ENCODE measurements at regions not wholly inside any gene's neighbourhood (a gene's known extent, or its start where the extent isn't known, plus 50 kb on each side); places are given as distances from the start of the nearest gene placed in this dataset.

DNA sequence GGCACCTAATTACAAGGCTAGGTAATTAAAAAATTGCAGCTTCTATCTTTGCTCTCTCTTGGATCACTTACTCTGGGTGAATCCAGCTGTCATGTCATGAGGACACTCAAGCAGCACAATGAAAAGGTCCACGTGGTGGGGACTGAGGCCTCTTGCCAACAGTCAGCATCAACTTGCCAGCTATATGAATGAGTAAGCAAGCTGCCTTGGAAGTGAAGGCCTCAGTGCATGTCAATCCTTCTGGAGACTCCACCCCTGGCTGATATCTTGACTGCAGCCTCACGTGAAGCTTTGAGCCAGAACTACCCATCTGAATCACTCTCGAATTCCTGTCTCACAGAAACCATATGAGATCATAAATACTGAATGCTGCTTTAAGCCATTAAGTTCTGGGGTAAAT is 140.5 kb downstream of the SNX18 start:
- intact Hi-C loops (cut with micrococcal nuclease; ENCODE audit: unreplicated experiment): no loop called here
- Histone ChIP-seq H3K9me3 (ENCODE audit: low read length) (no peaks in the 10 kb centered on the region), H3K4me1 (ENCODE audit: insufficient read depth, low read length, poor library complexity, severe bottlenecking) (no peaks in the 10 kb centered on the region), H2AFZ (ENCODE audit: low read length) (no peak overlapping the region), H3K4me3 (ENCODE audit: low read depth, low read length, poor library complexity, severe bottlenecking) (no peak overlapping the region), H4K20me1 (ENCODE audit: insufficient read depth, low read length) (no peaks in the 10 kb centered on the region), H3K79me2 (ENCODE audit: insufficient read depth, low read depth, low read length) (no peaks in the 10 kb centered on the region), H3K4me2 (ENCODE audit: low read length) (no peak overlapping the region), H3K9me2 (ENCODE audit: insufficient read depth, low read length) (no peaks in the 10 kb centered on the region), H3K36me3 (ENCODE audit: insufficient read depth, low read length) (no peaks in the 10 kb centered on the region), H3K27ac (ENCODE audit: low read depth, low read length, poor library complexity, severe bottlenecking) (no peak overlapping the region)
- CTCF ChIA-PET (ENCODE audit: unreplicated experiment): no interaction called here
- BruUV-seq (replicated peaks): no TSS peak
- POLR2A ChIA-PET: no interaction called here
- no peak for DNase-seq (ENCODE audit: low spot score)
- TF ChIP-seq, protein P1, sequence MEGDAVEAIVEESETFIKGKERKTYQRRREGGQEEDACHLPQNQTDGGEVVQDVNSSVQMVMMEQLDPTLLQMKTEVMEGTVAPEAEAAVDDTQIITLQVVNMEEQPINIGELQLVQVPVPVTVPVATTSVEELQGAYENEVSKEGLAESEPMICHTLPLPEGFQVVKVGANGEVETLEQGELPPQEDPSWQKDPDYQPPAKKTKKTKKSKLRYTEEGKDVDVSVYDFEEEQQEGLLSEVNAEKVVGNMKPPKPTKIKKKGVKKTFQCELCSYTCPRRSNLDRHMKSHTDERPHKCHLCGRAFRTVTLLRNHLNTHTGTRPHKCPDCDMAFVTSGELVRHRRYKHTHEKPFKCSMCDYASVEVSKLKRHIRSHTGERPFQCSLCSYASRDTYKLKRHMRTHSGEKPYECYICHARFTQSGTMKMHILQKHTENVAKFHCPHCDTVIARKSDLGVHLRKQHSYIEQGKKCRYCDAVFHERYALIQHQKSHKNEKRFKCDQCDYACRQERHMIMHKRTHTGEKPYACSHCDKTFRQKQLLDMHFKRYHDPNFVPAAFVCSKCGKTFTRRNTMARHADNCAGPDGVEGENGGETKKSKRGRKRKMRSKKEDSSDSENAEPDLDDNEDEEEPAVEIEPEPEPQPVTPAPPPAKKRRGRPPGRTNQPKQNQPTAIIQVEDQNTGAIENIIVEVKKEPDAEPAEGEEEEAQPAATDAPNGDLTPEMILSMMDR (conservative IDR thresholded peaks at IDR 0.05; ENCODE audit: low read length): no peak
- TF ChIP-seq EZH2phosphoT487 (IDR thresholded peaks at IDR 0.05; ENCODE audit: borderline replicate concordance, low read depth, low read length): no peak

GRCh38 chr5:54656261-54656728 is 138.7 kb downstream of the SNX18 start:
- no peaks in the 10 kb centered on the region for H4K20me1 ChIP-seq (ENCODE audit: insufficient read depth, low read length)
- no peaks in the 10 kb centered on the region for H3K79me2 ChIP-seq (ENCODE audit: insufficient read depth, low read depth, low read length)
- intact Hi-C loops (cut with micrococcal nuclease; ENCODE audit: unreplicated experiment): no loop called here
- H3K9me2 ChIP-seq (ENCODE audit: insufficient read depth, low read length): no peaks in the 10 kb centered on the region
- ChIA-PET POLR2A (no interaction called here), CTCF (ENCODE audit: unreplicated experiment) (no interaction called here)
- H3K36me3 ChIP-seq (ENCODE audit: insufficient read depth, low read length): no peaks in the 10 kb centered on the region
- no peak overlapping the region for H3K4me2 ChIP-seq (ENCODE audit: low read length)
- H3K4me1 ChIP-seq (ENCODE audit: insufficient read depth, low read length, poor library complexity, severe bottlenecking): no peaks in the 10 kb centered on the region
- no peak overlapping the region for H2AFZ ChIP-seq (ENCODE audit: low read length)
- no TSS peak for BruUV-seq (replicated peaks)
- H3K27ac ChIP-seq (ENCODE audit: low read depth, low read length, poor library complexity, severe bottlenecking): no peak overlapping the region
- H3K9me3 ChIP-seq (ENCODE audit: low read length): no peaks in the 10 kb centered on the region
- no peak overlapping the region for H3K4me3 ChIP-seq (ENCODE audit: low read depth, low read length, poor library complexity, severe bottlenecking)
- TF ChIP-seq, protein P1 (conservative IDR thresholded peaks at IDR 0.05; ENCODE audit: low read length): no peak
- no peak for TF ChIP-seq EZH2phosphoT487 (IDR thresholded peaks at IDR 0.05; ENCODE audit: borderline replicate concordance, low read depth, low read length)
- DNase-seq (ENCODE audit: low spot score): no peak

DNA sequence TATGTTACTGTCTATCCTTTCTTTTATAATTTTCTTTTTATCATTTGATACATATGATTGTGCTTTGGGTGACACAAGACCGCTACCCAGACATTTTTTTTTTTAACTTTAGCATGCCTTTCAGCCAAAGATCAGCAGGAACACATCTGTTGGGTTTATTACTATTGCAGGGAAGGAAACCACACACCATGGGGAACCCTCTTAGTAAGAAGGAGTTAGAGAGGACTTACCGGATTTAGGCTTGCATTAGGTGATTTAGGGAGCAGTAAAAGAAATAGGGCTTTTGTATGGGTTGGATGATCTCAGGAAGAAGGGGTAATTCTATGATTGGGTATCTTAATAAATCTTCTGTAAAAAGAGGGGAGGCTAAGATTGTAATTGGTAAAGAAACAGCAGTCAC is 138.2 kb downstream of the SNX18 start:
- BruUV-seq (replicated peaks): no TSS peak
- H4K20me1 ChIP-seq (ENCODE audit: insufficient read depth, low read length): no peaks in the 10 kb centered on the region
- H3K4me1 ChIP-seq (ENCODE audit: insufficient read depth, low read length, poor library complexity, severe bottlenecking): no peaks in the 10 kb centered on the region
- no peak for TF ChIP-seq EZH2phosphoT487 (IDR thresholded peaks at IDR 0.05; ENCODE audit: borderline replicate concordance, low read depth, low read length)
- TF ChIP-seq, protein P1 (conservative IDR thresholded peaks at IDR 0.05; ENCODE audit: low read length): no peak
- H3K9me3 ChIP-seq (ENCODE audit: low read length): no peaks in the 10 kb centered on the region
- no peak overlapping the region for H2AFZ ChIP-seq (ENCODE audit: low read length)
- ChIA-PET CTCF (ENCODE audit: unreplicated experiment) (no interaction called here), POLR2A (no interaction called here)
- DNase-seq (ENCODE audit: low spot score): no peak
- H3K79me2 ChIP-seq (ENCODE audit: insufficient read depth, low read depth, low read length): no peaks in the 10 kb centered on the region
- intact Hi-C loops (cut with micrococcal nuclease; ENCODE audit: unreplicated experiment): no loop called here
- H3K36me3 ChIP-seq (ENCODE audit: insufficient read depth, low read length): no peaks in the 10 kb centered on the region
- H3K9me2 ChIP-seq (ENCODE audit: insufficient read depth, low read length): no peaks in the 10 kb centered on the region
- no peak overlapping the region for H3K4me2 ChIP-seq (ENCODE audit: low read length)
- H3K27ac ChIP-seq (ENCODE audit: low read depth, low read length, poor library complexity, severe bottlenecking): no peak overlapping the region
- H3K4me3 ChIP-seq (ENCODE audit: low read depth, low read length, poor library complexity, severe bottlenecking): no peak overlapping the region
